ENCODE measurements at regions not wholly inside any gene's neighbourhood (a gene's known extent, or its start where the extent isn't known, plus 50 kb on each side); places are given as distances from the start of the nearest gene placed in this dataset.

- Histone ChIP-seq H3K9me3 (no peaks in the 10 kb centered on the region), H3K36me3 (no peaks in the 10 kb centered on the region), H3K27ac (no peak overlapping the region), H3K27me3 (peaks cover 55% of the 10 kb centered on the region), H3K4me3 (no peak overlapping the region), H3K4me1 (no peaks in the 10 kb centered on the region)
- no peak for TF ChIP-seq CTCF (IDR thresholded peaks at IDR 0.05)
- 64% methylated on average over 13 of the region's 13 CpGs for WGBS
- DNase-seq (ENCODE audit: low spot score in 2 of 2): no peak
Observed at GRCh38 chr17:34527908-34528470, 51.4 kb upstream of the TMEM132E start.

GRCh38 chr17:34527136-34527907 is 52.1 kb upstream of the TMEM132E start:
- H3K4me1 ChIP-seq: no peaks in the 10 kb centered on the region
- H3K36me3 ChIP-seq: no peaks in the 10 kb centered on the region
- H3K27me3 ChIP-seq: peaks cover 57% of the 10 kb centered on the region
- no peak overlapping the region for H3K4me3 ChIP-seq
- DNase-seq (ENCODE audit: low spot score in 2 of 2): no peak
- no peak overlapping the region for H3K27ac ChIP-seq
- TF ChIP-seq POLR2A (IDR thresholded peaks at IDR 0.05) (no peak), CTCF (IDR thresholded peaks at IDR 0.05) (no peak), POLR2AphosphoS5 (IDR thresholded peaks at IDR 0.05) (no peak), EP300 (IDR thresholded peaks at IDR 0.05) (no peak)
- H3K9me3 ChIP-seq: no peaks in the 10 kb centered on the region
- WGBS: 40% methylated on average over 17 of the region's 18 CpGs

GRCh38 chr17:34525651-34526050 is 53.7 kb upstream of the TMEM132E start:
- Histone ChIP-seq H3K36me3 (no peaks in the 10 kb centered on the region), H3K4me3 (no peak overlapping the region), H3K27me3 (peaks cover 57% of the 10 kb centered on the region), H3K9me3 (no peaks in the 10 kb centered on the region), H3K27ac (no peak overlapping the region), H3K4me1 (no peaks in the 10 kb centered on the region)
- WGBS: 38% methylated on average over 4 of the region's 4 CpGs
- DNase-seq (ENCODE audit: low spot score in 2 of 2): no peak
- no peak for TF ChIP-seq EP300 (IDR thresholded peaks at IDR 0.05)

GRCh38 chr17:34521955-34522354 is 57.4 kb upstream of the TMEM132E start:
- peak in 1 of 2 donors; percentile 38 for DNase-seq (ENCODE audit: low spot score in 2 of 2)
- no peaks in the 10 kb centered on the region for H3K4me1 ChIP-seq
- no peaks in the 10 kb centered on the region for H3K36me3 ChIP-seq
- no peak for TF ChIP-seq POLR2A (IDR thresholded peaks at IDR 0.05)
- TF ChIP-seq CTCF (IDR thresholded peaks at IDR 0.05): no peak
- TF ChIP-seq POLR2AphosphoS5 (IDR thresholded peaks at IDR 0.05): no peak
- TF ChIP-seq EP300 (IDR thresholded peaks at IDR 0.05): no peak
- no peaks in the 10 kb centered on the region for H3K9me3 ChIP-seq
- peaks cover 44% of the 10 kb centered on the region for H3K27me3 ChIP-seq
- H3K4me3 ChIP-seq: no peak overlapping the region
- 63% methylated on average over 6 of the region's 11 CpGs for WGBS
- H3K27ac ChIP-seq: no peak overlapping the region

GRCh38 chr17:34519282-34519681 is 60.1 kb upstream of the TMEM132E start:
- H3K27me3 ChIP-seq: peaks cover 51% of the 10 kb centered on the region
- peak in 1 of 2 donors; percentile 17 for TF ChIP-seq CTCF (IDR thresholded peaks at IDR 0.05)
- no peak for TF ChIP-seq POLR2A (IDR thresholded peaks at IDR 0.05)
- H3K4me1 ChIP-seq: no peaks in the 10 kb centered on the region
- peak in 1 of 2 donors; percentile 52 for DNase-seq (ENCODE audit: low spot score in 2 of 2)
- WGBS: 22% methylated on average over 6 of the region's 6 CpGs
- no peak overlapping the region for H3K4me3 ChIP-seq
- H3K36me3 ChIP-seq: no peaks in the 10 kb centered on the region
- no peaks in the 10 kb centered on the region for H3K9me3 ChIP-seq
- no peak overlapping the region for H3K27ac ChIP-seq
